H1 (cell line): ENCODE measurements at regions not wholly inside any gene's neighbourhood (a gene's known extent, or its start where the extent isn't known, plus 50 kb on each side); places are given as distances from the start of the nearest gene placed in this dataset.

Source experiments
- CTBP2 ChIP-seq: IDR thresholded peaks from 2 replicates; pipeline ENCODE4 v1.7.0; 2011; ENCODE audit warnings: borderline replicate concordance, mild to moderate bottlenecking, moderate library complexity, mixed read lengths, low read length; ENCODE audit not compliant: insufficient read depth, insufficient read length
- CTCF ChIP-seq, 3 experiments: IDR thresholded peaks; 1 replicate in 2 of 3; 2 replicates in 1 of 3; pipeline versions ENCODE4 v1.5.1 to v1.6.1; 2011; ENCODE audit warnings: low read length in 3 of 3, mild to moderate bottlenecking in 3 of 3, inconsistent platforms in 2 of 3, low read depth in 1 of 3, moderate library complexity in 1 of 3; ENCODE audit not compliant: insufficient read depth in 1 of 3; ENCODE audit errors: control extremely low read depth in 1 of 3
- EGR1 ChIP-seq: IDR thresholded peaks from 2 replicates; pipeline ENCODE4 v1.6.1; 2011; ENCODE audit warnings: low read depth, low read length, borderline replicate concordance
- EZH2 ChIP-seq: fragments of 200-600 bp; sonication (generic); IDR thresholded peaks from 2 replicates; pipeline ENCODE4 v1.7.1; 2012; ENCODE audit warnings: low read depth, mild to moderate bottlenecking, moderate library complexity, low read length, inconsistent platforms; ENCODE audit not compliant: severe bottlenecking
- JUN ChIP-seq: IDR thresholded peaks from 2 replicates; pipeline ENCODE4 v1.6.1; 2011; ENCODE audit warnings: low read depth, mild to moderate bottlenecking, improper control_type of control experiment, low read length
- POLR2AphosphoS5 ChIP-seq: IDR thresholded peaks from 2 replicates; pipeline ENCODE4 v1.6.1; 2011; ENCODE audit warnings: low read depth, low read length
- TAF1 ChIP-seq: IDR thresholded peaks from 2 replicates; pipeline ENCODE4 v1.6.1; 2011; ENCODE audit warnings: mild to moderate bottlenecking, low read depth, low read length
- ZNF274 ChIP-seq: IDR thresholded peaks from 2 replicates; pipeline ENCODE4 v1.7.0; 2012; ENCODE audit warnings: low read length, borderline replicate concordance; ENCODE audit errors: extremely low read depth

GRCh38 chr14:86639146-86639545 is 1109.2 kb downstream of the FLRT2 start:
- no peak for TF ChIP-seq CTCF (IDR thresholded peaks at IDR 0.05; ENCODE audit: control extremely low read depth in 1 of 3, insufficient read depth in 1 of 3, low read depth in 1 of 3, low read length in 3 of 3)
- no peak for TF ChIP-seq EZH2
- TF ChIP-seq TAF1, result no peak
- no peak for TF ChIP-seq EGR1
- TF ChIP-seq ZNF274, result no peak
- no peak for TF ChIP-seq CTBP2
- TF ChIP-seq POLR2AphosphoS5, result no peak
- TF ChIP-seq JUN, result no peak
